Stimulated activated CD8-positive, alpha-beta memory T cell treated with anti-CD3 and anti-CD28 coated beads, Interleukin-2, amount 100 ng/mL, for 1 hour (primary cell): ENCODE measurements at regions not wholly inside any gene's neighbourhood (a gene's known extent, or its start where the extent isn't known, plus 50 kb on each side); places are given as distances from the start of the nearest gene placed in this dataset.
"Not testable (repeated sequence)": the region's sequence is repeated elsewhere in the genome, so short reads cannot be mapped to it uniquely, and the experiment has no call there.

Experiments used
- DNase-seq, 2 donors: peaks; one replicate each; pipeline ENCODE4 v3.0.0-alpha.2; 2020; ENCODE audit warnings: low read depth in 2 of 2

GRCh38 chr12:119931402-119931801, 54.3 kb upstream of the CIT start:
- no peak for DNase-seq

- DNase-seq: no peak
These were observed 55.8 kb upstream of the CIT start for GRCh38 chr12:119932921-119933320.

GRCh38 chr12:119934780-119935179, 54.3 kb upstream of the BICDL1 start:
- not testable (repeated sequence) for DNase-seq

DNA sequence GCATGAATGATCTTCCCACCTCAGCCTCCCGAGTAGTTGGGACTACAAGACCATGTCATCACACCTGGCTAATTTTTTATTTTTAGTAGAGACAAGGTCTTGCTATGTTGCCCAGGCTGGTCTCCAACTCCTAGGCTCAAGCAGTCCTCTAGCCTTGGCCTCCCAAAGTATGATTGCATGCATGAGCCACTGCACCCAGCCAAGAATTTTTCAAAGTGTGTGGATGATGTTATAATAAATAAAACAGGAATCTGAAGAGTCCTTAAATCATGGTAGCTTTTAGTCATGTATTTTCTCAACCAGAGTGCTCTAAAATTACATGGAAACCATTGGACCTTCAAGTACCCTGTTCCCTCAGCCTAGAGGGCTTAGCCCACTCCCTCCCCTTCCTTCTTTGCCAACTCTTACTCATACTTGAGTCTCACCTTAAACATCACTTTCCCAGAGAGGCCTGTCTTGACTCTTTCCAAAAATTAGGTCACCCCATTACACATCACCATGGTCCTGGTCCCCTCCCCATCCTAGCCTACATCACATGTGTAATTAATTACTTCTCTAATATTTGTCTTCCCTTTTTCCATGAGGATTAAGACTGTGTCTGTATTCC, 52.2 kb upstream of the BICDL1 start:
- no peak for DNase-seq

DNA sequence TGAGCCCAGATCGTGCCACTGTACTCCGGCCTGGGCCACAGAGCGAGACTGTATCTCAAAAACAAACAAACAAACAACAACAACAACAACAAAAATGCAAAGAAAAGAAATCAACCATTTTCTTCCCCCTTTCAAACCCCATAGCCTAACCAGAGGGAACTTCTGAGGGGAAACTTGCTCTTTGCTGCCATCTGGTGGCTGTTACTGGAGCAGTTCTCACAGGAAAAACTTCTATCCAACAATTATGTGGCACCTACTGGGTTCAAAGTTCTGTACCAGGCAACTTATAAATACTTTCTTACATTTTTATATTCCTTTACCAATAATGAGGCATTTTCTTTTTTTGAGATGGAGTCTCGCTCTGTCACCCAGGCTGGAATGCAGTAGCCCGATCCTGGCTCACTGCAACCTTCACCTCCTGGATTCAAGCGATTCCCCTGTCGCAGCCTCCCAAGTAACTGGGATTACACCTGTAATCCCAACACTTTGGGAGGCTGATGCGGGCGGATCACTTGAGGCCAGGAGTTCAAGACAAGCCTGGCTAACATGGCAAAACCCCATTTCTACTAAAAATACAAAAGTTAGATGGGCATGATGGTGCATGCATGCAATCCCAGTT, 50.9 kb upstream of the BICDL1 start:
- DNase-seq: peak; percentile 38 to 42
